ENCODE measurements at regions not wholly inside any gene's neighbourhood (a gene's known extent, or its start where the extent isn't known, plus 50 kb on each side); places are given as distances from the start of the nearest gene placed in this dataset.

GRCh38 chr16:63592852-63593251 is 1529.0 kb downstream of the CDH11 start:
- Mint-ChIP-seq H3K9me3 (peaks cover 8 to 18% of the 10 kb centered on the region in 2 donors), H3K27ac (no peak overlapping the region), H3K36me3 (no peaks in the 10 kb centered on the region)
- DNase-seq (ENCODE audit: low spot score in 2 of 2) (no peak), ATAC-seq (no peak)

GRCh38 chr16:63581570-63581969 is 1540.3 kb downstream of the CDH11 start:
- Mint-ChIP-seq H3K36me3 (no peaks in the 10 kb centered on the region), H3K27ac (no peak overlapping the region)
- ATAC-seq = no peak

GRCh38 chr16:63578791-63579190 is 1542.6 kb upstream of the CDH8 start:
- Mint-ChIP-seq H3K27ac (no peak overlapping the region), H3K36me3 (no peaks in the 10 kb centered on the region), H3K9me3 (peaks cover 22 to 27% of the 10 kb centered on the region in 2 donors)
- ATAC-seq (no peak), DNase-seq (ENCODE audit: low spot score in 2 of 2) (no peak)

More at GRCh38 chr16:63581570-63581969, 1540.3 kb downstream of the CDH11 start:
- peaks cover 23 to 24% of the 10 kb centered on the region in 2 donors for H3K9me3 Mint-ChIP-seq
- no peak for DNase-seq (ENCODE audit: low spot score in 2 of 2)

GRCh38 chr16:63577891-63578290 is 1541.7 kb upstream of the CDH8 start:
- ATAC-seq = no peak
- Mint-ChIP-seq H3K9me3 (peaks cover 28 to 29% of the 10 kb centered on the region in 2 donors), H3K36me3 (peaks cover 0 to 5% of the 10 kb centered on the region in 2 donors), H3K27ac (no peak overlapping the region)
- DNase-seq (ENCODE audit: low spot score in 2 of 2) = no peak

- H3K36me3 Mint-ChIP-seq = peaks cover 0 to 5% of the 10 kb centered on the region in 2 donors
- ATAC-seq (no peak), DNase-seq (ENCODE audit: low spot score in 2 of 2) (no peak)
- no peak overlapping the region for H3K27ac Mint-ChIP-seq
- H3K9me3 Mint-ChIP-seq = peaks cover 19 to 23% of the 10 kb centered on the region in 2 donors
Measured at GRCh38 chr16:63575041-63575440, 1538.8 kb upstream of the CDH8 start.

GRCh38 chr16:63568164-63568563 is 1531.9 kb upstream of the CDH8 start:
- DNase-seq (ENCODE audit: low spot score in 2 of 2) (no peak), ATAC-seq (no peak)
- Mint-ChIP-seq H3K9me3 (peaks cover 13 to 15% of the 10 kb centered on the region in 2 donors), H3K36me3 (peaks cover 0 to 7% of the 10 kb centered on the region in 2 donors), H3K27ac (no peak overlapping the region)

- DNase-seq (ENCODE audit: low spot score in 2 of 2) (no peak), ATAC-seq (no peak)
- Mint-ChIP-seq H3K27ac (no peak overlapping the region), H3K9me3 (peaks cover 24 to 30% of the 10 kb centered on the region in 2 donors), H3K36me3 (peaks cover 0 to 6% of the 10 kb centered on the region in 2 donors)
Measured at GRCh38 chr16:63563819-63564505, 1527.7 kb upstream of the CDH8 start.

- DNase-seq (ENCODE audit: low spot score in 2 of 2) (no peak), ATAC-seq (no peak)
- H3K9me3 Mint-ChIP-seq = peaks cover 12 to 17% of the 10 kb centered on the region in 2 donors
- H3K36me3 Mint-ChIP-seq = no peaks in the 10 kb centered on the region
- H3K27ac Mint-ChIP-seq = no peak overlapping the region
Measured at GRCh38 chr16:63553980-63554379, 1517.7 kb upstream of the CDH8 start.

- no peak for DNase-seq (ENCODE audit: low spot score in 2 of 2)
- Mint-ChIP-seq H3K9me3 (peaks cover 10 to 17% of the 10 kb centered on the region in 2 donors), H3K36me3 (no peaks in the 10 kb centered on the region), H3K27ac (no peak overlapping the region)
- ATAC-seq = no peak
Measured at GRCh38 chr16:63539276-63539675, 1503.0 kb upstream of the CDH8 start.

GRCh38 chr16:63530974-63531373 is 1494.7 kb upstream of the CDH8 start:
- Mint-ChIP-seq H3K36me3 (no peaks in the 10 kb centered on the region), H3K9me3 (peaks cover 34 to 35% of the 10 kb centered on the region in 2 donors), H3K27ac (no peak overlapping the region)
- no peak for DNase-seq (ENCODE audit: low spot score in 2 of 2)
- ATAC-seq = no peak

GRCh38 chr16:63530208-63530607 is 1494.0 kb upstream of the CDH8 start:
- H3K36me3 Mint-ChIP-seq = no peaks in the 10 kb centered on the region
- H3K27ac Mint-ChIP-seq = no peak overlapping the region
- no peak for ATAC-seq
- no peak for DNase-seq (ENCODE audit: low spot score in 2 of 2)
- peaks cover 30 to 40% of the 10 kb centered on the region in 2 donors for H3K9me3 Mint-ChIP-seq

- no peak for ATAC-seq
- DNase-seq (ENCODE audit: low spot score in 2 of 2) = no peak
- Mint-ChIP-seq H3K27ac (no peak overlapping the region), H3K9me3 (peaks cover 30 to 40% of the 10 kb centered on the region in 2 donors), H3K36me3 (no peaks in the 10 kb centered on the region)
Measured at GRCh38 chr16:63527404-63527803, 1491.2 kb upstream of the CDH8 start.

GRCh38 chr16:63516394-63516793 is 1480.2 kb upstream of the CDH8 start:
- Mint-ChIP-seq H3K36me3 (no peaks in the 10 kb centered on the region), H3K27ac (no peak overlapping the region), H3K9me3 (peaks cover 7 to 11% of the 10 kb centered on the region in 2 donors)
- ATAC-seq = no peak
- DNase-seq (ENCODE audit: low spot score in 2 of 2) = no peak

GRCh38 chr16:63512910-63513309 is 1476.7 kb upstream of the CDH8 start:
- ATAC-seq (no peak), DNase-seq (ENCODE audit: low spot score in 2 of 2) (no peak)
- Mint-ChIP-seq H3K9me3 (peaks cover 4 to 10% of the 10 kb centered on the region in 2 donors), H3K36me3 (no peaks in the 10 kb centered on the region), H3K27ac (no peak overlapping the region)

GRCh38 chr16:63497408-63497807 is 1461.2 kb upstream of the CDH8 start:
- no peaks in the 10 kb centered on the region for H3K36me3 Mint-ChIP-seq
- ATAC-seq (no peak), DNase-seq (ENCODE audit: low spot score in 2 of 2) (no peak)
- H3K9me3 Mint-ChIP-seq = peaks cover 0 to 8% of the 10 kb centered on the region in 2 donors
- H3K27ac Mint-ChIP-seq = no peak overlapping the region

- Mint-ChIP-seq H3K27ac (no peak overlapping the region), H3K9me3 (peaks cover under 1 to 5% of the 10 kb centered on the region in 2 donors), H3K36me3 (no peaks in the 10 kb centered on the region)
- no peak for DNase-seq (ENCODE audit: low spot score in 2 of 2)
- no peak for ATAC-seq
Measured at GRCh38 chr16:63496282-63496681, 1460.0 kb upstream of the CDH8 start.

- no peaks in the 10 kb centered on the region for H3K36me3 Mint-ChIP-seq
- peaks cover 7 to 18% of the 10 kb centered on the region in 2 donors for H3K9me3 Mint-ChIP-seq
- no peak for ATAC-seq
- DNase-seq (ENCODE audit: low spot score in 2 of 2) = no peak
- no peak overlapping the region for H3K27ac Mint-ChIP-seq
Measured at GRCh38 chr16:63488955-63489354, 1452.7 kb upstream of the CDH8 start.

GRCh38 chr16:63481060-63481459 is 1444.8 kb upstream of the CDH8 start:
- Mint-ChIP-seq H3K36me3 (no peaks in the 10 kb centered on the region), H3K9me3 (peaks cover 5 to 8% of the 10 kb centered on the region in 2 donors), H3K27ac (no peak overlapping the region)
- DNase-seq (ENCODE audit: low spot score in 2 of 2) (no peak), ATAC-seq (no peak)
